OCI-LY7 (cell line): ENCODE measurements at regions not wholly inside any gene's neighbourhood (a gene's known extent, or its start where the extent isn't known, plus 50 kb on each side); places are given as distances from the start of the nearest gene placed in this dataset.

ENCODE experiments used
- BruUV-seq: library from RNA; stranded (reverse); fragments of 400-500 nt; replicated peaks from 2 replicates; lab custom pipeline; 2021; lab: Mats Ljungman, UMichigan
- CTCF ChIA-PET: fragments of 300-600 bp; sonication (Branson Sonifier 250); formaldehyde crosslinking; loops from one replicate; lab custom pipeline; 2022; ENCODE audit warnings: antibody characterized with exemption; ENCODE audit not compliant: unreplicated experiment; lab: Charles Lee
- POLR2A ChIA-PET: fragments of 300-600 bp; sonication (Branson Sonifier 250); formaldehyde crosslinking; loops from one replicate; lab custom pipeline; 2022; ENCODE audit warnings: antibody characterized with exemption; lab: Charles Lee
- DNase-seq: peaks from one replicate; pipeline ENCODE4 v3.0.0-alpha.2; 2015; ENCODE audit warnings: low spot score
- H2AFZ ChIP-seq: fragments of 200-600 bp; sonication (generic), shearing (Covaris generic); 2 replicates; pipeline ENCODE4 v1.6.1; 2014; ENCODE audit warnings: mild to moderate bottlenecking, antibody characterized with exemption, low read length, moderate library complexity
- H3K27ac ChIP-seq: fragments of 200-600 bp; sonication (generic); 2 replicates; pipeline ENCODE4 v1.5.1; 2014; ENCODE audit warnings: mixed run types, low read depth, mild to moderate bottlenecking, moderate library complexity, low read length, inconsistent platforms; ENCODE audit not compliant: poor library complexity, severe bottlenecking
- H3K36me3 ChIP-seq: fragments of 200-600 bp; sonication (generic); 2 replicates; pipeline ENCODE4 v1.6.1; 2014; ENCODE audit warnings: mild to moderate bottlenecking, antibody characterized with exemption, low read length, moderate library complexity, mixed read lengths; ENCODE audit not compliant: insufficient read depth
- H3K4me1 ChIP-seq: fragments of 200-600 bp; sonication (generic); 2 replicates; pipeline ENCODE4 v1.5.1; 2014; ENCODE audit warnings: mild to moderate bottlenecking, low read length; ENCODE audit not compliant: insufficient read depth, poor library complexity, severe bottlenecking
- H3K4me2 ChIP-seq: fragments of 200-600 bp; sonication (generic); 2 replicates; pipeline ENCODE4 v1.6.1; 2014; ENCODE audit warnings: mild to moderate bottlenecking, low read length
- H3K4me3 ChIP-seq: fragments of 200-600 bp; sonication (generic); 2 replicates; pipeline ENCODE4 v1.5.1; 2014; ENCODE audit warnings: mild to moderate bottlenecking, low read depth, low read length; ENCODE audit not compliant: poor library complexity, severe bottlenecking
- H3K79me2 ChIP-seq: fragments of 200-600 bp; sonication (generic); 2 replicates; pipeline ENCODE4 v1.6.1; 2016; ENCODE audit warnings: low read depth, mild to moderate bottlenecking, low read length, moderate library complexity, mixed read lengths; ENCODE audit not compliant: insufficient read depth
- H3K9me2 ChIP-seq: fragments of 200-600 bp; sonication (generic); 2 replicates; pipeline ENCODE4 v1.6.1; 2016; ENCODE audit warnings: mild to moderate bottlenecking, low read length, mixed read lengths; ENCODE audit not compliant: insufficient read depth
- H3K9me3 ChIP-seq: fragments of 200-600 bp; sonication (generic); 2 replicates; pipeline ENCODE4 v1.6.1; 2014; ENCODE audit warnings: mild to moderate bottlenecking, mixed run types, low read length, mixed read lengths
- H4K20me1 ChIP-seq: fragments of 200-600 bp; sonication (generic); 2 replicates; pipeline ENCODE4 v1.6.1; 2014; ENCODE audit warnings: mild to moderate bottlenecking, antibody characterized with exemption, low read length, moderate library complexity, mixed read lengths; ENCODE audit not compliant: insufficient read depth
- CTCF ChIP-seq: fragments of 200-600 bp; sonication (generic); conservative IDR thresholded peaks from 2 replicates; pipeline ENCODE4 v1.5.1; 2014; ENCODE audit warnings: mild to moderate bottlenecking, antibody characterized with exemption, low read length, moderate library complexity, mixed read lengths
- EZH2phosphoT487 ChIP-seq: fragments of 200-600 bp; sonication (generic); IDR thresholded peaks from 2 replicates; pipeline ENCODE4 v1.6.1; 2018; ENCODE audit warnings: low read depth, borderline replicate concordance, mild to moderate bottlenecking, mixed run types, antibody characterized with exemption, low read length, moderate library complexity, mixed read lengths
- intact Hi-C: fragments of 100-400 bp; cut with micrococcal nuclease; formaldehyde crosslinking; loops from one replicate; pipeline ENCODE4 v1.10.0; 2022; ENCODE audit not compliant: unreplicated experiment

- Histone ChIP-seq H2AFZ (no peak overlapping the region), H3K36me3 (no peaks in the 10 kb centered on the region), H3K27ac (no peak overlapping the region), H3K9me2 (no peaks in the 10 kb centered on the region), H4K20me1 (no peaks in the 10 kb centered on the region), H3K9me3 (no peaks in the 10 kb centered on the region), H3K4me3 (no peak overlapping the region), H3K4me2 (no peak overlapping the region), H3K4me1 (no peaks in the 10 kb centered on the region), H3K79me2 (no peaks in the 10 kb centered on the region)
- no peak for DNase-seq
- ChIA-PET POLR2A (interaction anchor here (0.7 kb wide), 1 partner anchor 48 kb away, joined by 4 read pairs; no protein-coding TSS in a partner anchor), CTCF (no interaction called here)
- TF ChIP-seq CTCF = no peak
- TF ChIP-seq EZH2phosphoT487 = no peak
- intact Hi-C loops = no loop called here
- BruUV-seq = no TSS peak
Observed at GRCh38 chr15:29518442-29518841, 248.8 kb upstream of the NSMCE3 start.

- H3K9me2 ChIP-seq = no peaks in the 10 kb centered on the region
- no peaks in the 10 kb centered on the region for H3K36me3 ChIP-seq
- H2AFZ ChIP-seq = no peak overlapping the region
- no peaks in the 10 kb centered on the region for H4K20me1 ChIP-seq
- POLR2A ChIA-PET = no interaction called here
- no peak for DNase-seq
- no peaks in the 10 kb centered on the region for H3K79me2 ChIP-seq
- CTCF ChIA-PET = no interaction called here
- no peaks in the 10 kb centered on the region for H3K4me1 ChIP-seq
- TF ChIP-seq EZH2phosphoT487 (no peak), CTCF (no peak)
- H3K27ac ChIP-seq = no peak overlapping the region
- H3K9me3 ChIP-seq = no peaks in the 10 kb centered on the region
- no peak overlapping the region for H3K4me2 ChIP-seq
- H3K4me3 ChIP-seq = no peak overlapping the region
- no TSS peak for BruUV-seq
- intact Hi-C loops = no loop called here
Observed at GRCh38 chr15:29517829-29518228, 248.2 kb upstream of the NSMCE3 start.

- no peaks in the 10 kb centered on the region for H3K9me2 ChIP-seq
- no TSS peak for BruUV-seq
- intact Hi-C loops = no loop called here
- H3K9me3 ChIP-seq = no peaks in the 10 kb centered on the region
- H3K4me3 ChIP-seq = no peak overlapping the region
- POLR2A ChIA-PET = no interaction called here
- DNase-seq = no peak
- no peaks in the 10 kb centered on the region for H3K4me1 ChIP-seq
- H2AFZ ChIP-seq = no peak overlapping the region
- H4K20me1 ChIP-seq = no peaks in the 10 kb centered on the region
- no peaks in the 10 kb centered on the region for H3K79me2 ChIP-seq
- CTCF ChIA-PET = no interaction called here
- H3K36me3 ChIP-seq = no peaks in the 10 kb centered on the region
- TF ChIP-seq CTCF = no peak
- no peak for TF ChIP-seq EZH2phosphoT487
- H3K4me2 ChIP-seq = no peak overlapping the region
- H3K27ac ChIP-seq = no peak overlapping the region
Observed at GRCh38 chr15:29516929-29517328, 247.3 kb upstream of the NSMCE3 start.
